ENCODE measurements at regions not wholly inside any gene's neighbourhood (a gene's known extent, or its start where the extent isn't known, plus 50 kb on each side); places are given as distances from the start of the nearest gene placed in this dataset.

GRCh38 chr2:7748717-7749415 is 831.7 kb downstream of the RNF144A start:
- H3K4me2 ChIP-seq (ENCODE audit: insufficient read depth, low read length, poor library complexity, severe bottlenecking): no peak overlapping the region
- H2BK15ac ChIP-seq (ENCODE audit: low read length): peak overlapping the region; percentile 15
- H3K4me3 ChIP-seq (ENCODE audit: low read length in 2 of 2): no peak overlapping the region
- H3K18ac ChIP-seq (ENCODE audit: low read length): peak overlapping the region; percentile 87
- no peak overlapping the region for H3K23ac ChIP-seq (ENCODE audit: low read depth, low read length, poor library complexity)
- DNase-seq (ENCODE audit: low spot score): no peak
- no peak overlapping the region for H2BK5ac ChIP-seq (ENCODE audit: low read length)
- peak overlapping the region; percentile 11 for H2AK5ac ChIP-seq (ENCODE audit: low read depth, low read length)
- no peaks in the 10 kb centered on the region for H3K4me1 ChIP-seq (ENCODE audit: control insufficient read depth in 2 of 2, insufficient read depth in 1 of 2, low read depth in 1 of 2, low read length in 2 of 2)
- H3K27me3 ChIP-seq (ENCODE audit: control insufficient read depth in 3 of 3, insufficient read depth in 3 of 3, low read depth in 1 of 3, low read length in 3 of 3): no peaks in the 10 kb centered on the region
- H3K14ac ChIP-seq (ENCODE audit: low read length): no peak overlapping the region
- no CpG with 5 or more reads among the region's 17 CpGs for WGBS, 2 donors (ENCODE audit: extremely low coverage in 2 of 2, insufficient read length in 2 of 2, insufficient replicate concordance in 1 of 2)
- H2BK12ac ChIP-seq (ENCODE audit: low read length): peak overlapping the region; percentile 7
- H3K9me3 ChIP-seq (replicated peaks in 1 of 2; ENCODE audit: control insufficient read depth in 2 of 2, insufficient read depth in 1 of 2, low read depth in 1 of 2, low read length in 2 of 2): peaks cover 1 to 2% of the 10 kb centered on the region in 2 donors
- peak overlapping the region; percentile 24 for H2BK120ac ChIP-seq (ENCODE audit: low read depth, low read length)
- H3K79me1 ChIP-seq (ENCODE audit: low read depth, low read length): no peaks in the 10 kb centered on the region
- no peak overlapping the region for H4K8ac ChIP-seq (ENCODE audit: low read depth, low read length)
- no peaks in the 10 kb centered on the region for H3K36me3 ChIP-seq (replicated peaks in 1 of 2; ENCODE audit: control insufficient read depth in 2 of 2, insufficient read depth in 2 of 2, low read length in 2 of 2)
- H3K4ac ChIP-seq (ENCODE audit: low read length): no peak overlapping the region
- H4K91ac ChIP-seq (ENCODE audit: low read depth, low read length, poor library complexity): no peak overlapping the region
- H3K27ac ChIP-seq (replicated peaks; ENCODE audit: low read length): no peak overlapping the region
- H2AFZ ChIP-seq (ENCODE audit: low read length): peak overlapping the region; percentile 30
- H3K9ac ChIP-seq (ENCODE audit: low read depth, low read length, poor library complexity): no peak overlapping the region

- Histone ChIP-seq H4K91ac (ENCODE audit: low read depth, low read length, poor library complexity) (no peak overlapping the region), H3K4me3 (ENCODE audit: low read length in 2 of 2) (no peak overlapping the region), H3K36me3 (replicated peaks in 1 of 2; ENCODE audit: control insufficient read depth in 2 of 2, insufficient read depth in 2 of 2, low read length in 2 of 2) (no peaks in the 10 kb centered on the region), H3K4ac (ENCODE audit: low read length) (no peak overlapping the region), H3K9me3 (replicated peaks in 1 of 2; ENCODE audit: control insufficient read depth in 2 of 2, insufficient read depth in 1 of 2, low read depth in 1 of 2, low read length in 2 of 2) (peaks cover 2 to 4% of the 10 kb centered on the region in 2 donors), H3K18ac (ENCODE audit: low read length) (no peak overlapping the region), H2BK120ac (ENCODE audit: low read depth, low read length) (no peak overlapping the region), H3K23ac (ENCODE audit: low read depth, low read length, poor library complexity) (no peak overlapping the region), H3K9ac (ENCODE audit: low read depth, low read length, poor library complexity) (no peak overlapping the region), H3K27me3 (ENCODE audit: control insufficient read depth in 3 of 3, insufficient read depth in 3 of 3, low read depth in 1 of 3, low read length in 3 of 3) (no peaks in the 10 kb centered on the region), H3K4me2 (ENCODE audit: insufficient read depth, low read length, poor library complexity, severe bottlenecking) (no peak overlapping the region), H3K27ac (replicated peaks; ENCODE audit: low read length) (no peak overlapping the region), H2AFZ (ENCODE audit: low read length) (no peak overlapping the region), H3K14ac (ENCODE audit: low read length) (no peak overlapping the region), H2BK15ac (ENCODE audit: low read length) (no peak overlapping the region), H2AK5ac (ENCODE audit: low read depth, low read length) (no peak overlapping the region), H4K8ac (ENCODE audit: low read depth, low read length) (no peak overlapping the region), H2BK5ac (ENCODE audit: low read length) (no peak overlapping the region), H3K79me1 (ENCODE audit: low read depth, low read length) (no peaks in the 10 kb centered on the region), H2BK12ac (ENCODE audit: low read length) (no peak overlapping the region), H3K4me1 (ENCODE audit: control insufficient read depth in 2 of 2, insufficient read depth in 1 of 2, low read depth in 1 of 2, low read length in 2 of 2) (no peaks in the 10 kb centered on the region)
- no peak for DNase-seq (ENCODE audit: low spot score)
- no CpG with 5 or more reads among the region's 4 CpGs for WGBS, 2 donors (ENCODE audit: extremely low coverage in 2 of 2, insufficient read length in 2 of 2, insufficient replicate concordance in 1 of 2)
Measured at GRCh38 chr2:7749895-7750559, 832.8 kb downstream of the RNF144A start.

- no peak overlapping the region for H2BK120ac ChIP-seq (ENCODE audit: low read depth, low read length)
- no peak overlapping the region for H3K4me2 ChIP-seq (ENCODE audit: insufficient read depth, low read length, poor library complexity, severe bottlenecking)
- H3K4me3 ChIP-seq (ENCODE audit: low read length in 2 of 2): no peak overlapping the region
- H3K4ac ChIP-seq (ENCODE audit: low read length): no peak overlapping the region
- no peak overlapping the region for H2AFZ ChIP-seq (ENCODE audit: low read length)
- no peak for DNase-seq (ENCODE audit: low spot score)
- H3K27ac ChIP-seq (replicated peaks; ENCODE audit: low read length): no peak overlapping the region
- no peak overlapping the region for H2BK15ac ChIP-seq (ENCODE audit: low read length)
- no peaks in the 10 kb centered on the region for H3K4me1 ChIP-seq (ENCODE audit: control insufficient read depth in 2 of 2, insufficient read depth in 1 of 2, low read depth in 1 of 2, low read length in 2 of 2)
- no peak overlapping the region for H3K14ac ChIP-seq (ENCODE audit: low read length)
- H3K18ac ChIP-seq (ENCODE audit: low read length): no peak overlapping the region
- H4K91ac ChIP-seq (ENCODE audit: low read depth, low read length, poor library complexity): no peak overlapping the region
- no peak overlapping the region for H3K23ac ChIP-seq (ENCODE audit: low read depth, low read length, poor library complexity)
- H3K9ac ChIP-seq (ENCODE audit: low read depth, low read length, poor library complexity): no peak overlapping the region
- H3K27me3 ChIP-seq (ENCODE audit: control insufficient read depth in 3 of 3, insufficient read depth in 3 of 3, low read depth in 1 of 3, low read length in 3 of 3): peaks cover 0 to 2% (median 0%) of the 10 kb centered on the region in 3 experiments
- WGBS, 2 donors (ENCODE audit: extremely low coverage in 2 of 2, insufficient read length in 2 of 2, insufficient replicate concordance in 1 of 2): no CpG with 5 or more reads among the region's 1 CpG
- H4K8ac ChIP-seq (ENCODE audit: low read depth, low read length): no peak overlapping the region
- no peak overlapping the region for H2BK5ac ChIP-seq (ENCODE audit: low read length)
- H3K9me3 ChIP-seq (replicated peaks in 1 of 2; ENCODE audit: control insufficient read depth in 2 of 2, insufficient read depth in 1 of 2, low read depth in 1 of 2, low read length in 2 of 2): peaks cover 2 to 4% of the 10 kb centered on the region in 2 donors
- H2BK12ac ChIP-seq (ENCODE audit: low read length): no peak overlapping the region
- no peak overlapping the region for H2AK5ac ChIP-seq (ENCODE audit: low read depth, low read length)
- H3K79me1 ChIP-seq (ENCODE audit: low read depth, low read length): no peaks in the 10 kb centered on the region
- H3K36me3 ChIP-seq (replicated peaks in 1 of 2; ENCODE audit: control insufficient read depth in 2 of 2, insufficient read depth in 2 of 2, low read length in 2 of 2): no peaks in the 10 kb centered on the region
Measured at GRCh38 chr2:7752291-7752690, 835.1 kb downstream of the RNF144A start.

GRCh38 chr2:7753777-7754176 is 836.6 kb downstream of the RNF144A start:
- no peaks in the 10 kb centered on the region for H3K36me3 ChIP-seq (replicated peaks in 1 of 2; ENCODE audit: control insufficient read depth in 2 of 2, insufficient read depth in 2 of 2, low read length in 2 of 2)
- no peak overlapping the region for H4K91ac ChIP-seq (ENCODE audit: low read depth, low read length, poor library complexity)
- H3K79me1 ChIP-seq (ENCODE audit: low read depth, low read length): no peaks in the 10 kb centered on the region
- H3K4me3 ChIP-seq (ENCODE audit: low read length in 2 of 2): no peak overlapping the region
- peaks cover 0 to 2% (median 0%) of the 10 kb centered on the region in 3 experiments for H3K27me3 ChIP-seq (ENCODE audit: control insufficient read depth in 3 of 3, insufficient read depth in 3 of 3, low read depth in 1 of 3, low read length in 3 of 3)
- H3K14ac ChIP-seq (ENCODE audit: low read length): no peak overlapping the region
- no peak overlapping the region for H3K9ac ChIP-seq (ENCODE audit: low read depth, low read length, poor library complexity)
- no peak overlapping the region for H3K4me2 ChIP-seq (ENCODE audit: insufficient read depth, low read length, poor library complexity, severe bottlenecking)
- no peak overlapping the region for H3K27ac ChIP-seq (replicated peaks; ENCODE audit: low read length)
- no peak overlapping the region for H2AK5ac ChIP-seq (ENCODE audit: low read depth, low read length)
- no peak overlapping the region for H2AFZ ChIP-seq (ENCODE audit: low read length)
- H2BK15ac ChIP-seq (ENCODE audit: low read length): no peak overlapping the region
- H3K9me3 ChIP-seq (replicated peaks in 1 of 2; ENCODE audit: control insufficient read depth in 2 of 2, insufficient read depth in 1 of 2, low read depth in 1 of 2, low read length in 2 of 2): peaks cover 2 to 4% of the 10 kb centered on the region in 2 donors
- no peak overlapping the region for H2BK12ac ChIP-seq (ENCODE audit: low read length)
- no peaks in the 10 kb centered on the region for H3K4me1 ChIP-seq (ENCODE audit: control insufficient read depth in 2 of 2, insufficient read depth in 1 of 2, low read depth in 1 of 2, low read length in 2 of 2)
- H3K4ac ChIP-seq (ENCODE audit: low read length): no peak overlapping the region
- H2BK120ac ChIP-seq (ENCODE audit: low read depth, low read length): no peak overlapping the region
- no peak overlapping the region for H3K23ac ChIP-seq (ENCODE audit: low read depth, low read length, poor library complexity)
- H4K8ac ChIP-seq (ENCODE audit: low read depth, low read length): no peak overlapping the region
- no peak overlapping the region for H2BK5ac ChIP-seq (ENCODE audit: low read length)
- no peak for DNase-seq (ENCODE audit: low spot score)
- H3K18ac ChIP-seq (ENCODE audit: low read length): no peak overlapping the region

Data from neuronal stem cell (in vitro differentiated cells).